H1 (cell line): ENCODE measurements at regions not wholly inside any gene's neighbourhood (a gene's known extent, or its start where the extent isn't known, plus 50 kb on each side); places are given as distances from the start of the nearest gene placed in this dataset.
A peak's percentile ranks its signal among the peaks of the same experiment; 100 is the strongest.

Experiments
- CTCF ChIA-PET: fragments of 300-600 bp; sonication (Branson Sonifier 250); formaldehyde crosslinking; loops from one replicate; lab custom pipeline; 2021; ENCODE audit not compliant: partially characterized antibody; lab: Charles Lee
- POLR2A ChIA-PET: fragments of 300-600 bp; sonication (Branson Sonifier 250); formaldehyde crosslinking; loops from one replicate; lab custom pipeline; 2021; ENCODE audit warnings: inconsistent platforms; ENCODE audit not compliant: partially characterized antibody; lab: Charles Lee
- DNase-seq, 2 experiments: peaks; one replicate each; pipeline versions ENCODE4 v3.0.0 to v3.0.0-alpha.2; 2010 to 2022; ENCODE audit warnings: low spot score in 2 of 2, low read depth in 1 of 2, mixed read lengths in 1 of 2
- FAIRE-seq: peaks from 2 replicates; lab custom pipeline; 2011; peaks lifted over from hg19 to GRCh38; lab: Jason Lieb, UNC
- H2AFZ ChIP-seq: 2 replicates; pipeline ENCODE4 v1.8.1; 2012; ENCODE audit warnings: low read length, inconsistent platforms
- H2AK5ac ChIP-seq: 2 replicates; pipeline ENCODE4 v1.6.1; 2013; ENCODE audit warnings: low read depth, low read length
- H2BK120ac ChIP-seq: replicated peaks from 2 replicates; pipeline ENCODE3; 2013; ENCODE audit warnings: low read depth, low read length, inconsistent platforms
- H2BK12ac ChIP-seq: 2 replicates; pipeline ENCODE4 v1.6.1; 2013; ENCODE audit warnings: low read depth, low read length
- H2BK15ac ChIP-seq: 2 replicates; pipeline ENCODE4 v1.6.1; 2013; ENCODE audit warnings: low read length
- H2BK20ac ChIP-seq: 2 replicates; pipeline ENCODE4 v1.6.1; 2013; ENCODE audit warnings: low read length
- H2BK5ac ChIP-seq: 2 replicates; pipeline ENCODE4 v1.6.1; 2013; ENCODE audit warnings: low read depth, low read length
- H3K14ac ChIP-seq: 2 replicates; pipeline ENCODE4 v1.6.1; 2013; ENCODE audit warnings: inconsistent platforms; ENCODE audit not compliant: insufficient read length
- H3K18ac ChIP-seq: 2 replicates; pipeline ENCODE4 v1.6.1; 2013; ENCODE audit warnings: low read length; ENCODE audit errors: extremely low read depth
- H3K23ac ChIP-seq: 2 replicates; pipeline ENCODE4 v1.6.1; 2013; ENCODE audit warnings: inconsistent platforms; ENCODE audit not compliant: insufficient read length
- H3K23me2 ChIP-seq: 2 replicates; pipeline ENCODE4 v1.6.1; 2013; ENCODE audit warnings: low read depth, low read length
- H3K27ac ChIP-seq: 2 replicates; pipeline ENCODE4 v1.6.1; 2011; ENCODE audit warnings: low read depth, low read length, inconsistent platforms
- H3K27me3 ChIP-seq, 4 experiments: replicated peaks in 1 of 4; 1 replicate in 1 of 4; 2 replicates in 3 of 4; pipeline versions ENCODE4 v1.6.1 to v1.8.1; 2011 to 2013; ENCODE audit warnings: low read length in 3 of 4, mild to moderate bottlenecking in 3 of 4, inconsistent platforms in 2 of 4, mixed read lengths in 2 of 4, moderate library complexity in 1 of 4; ENCODE audit not compliant: control insufficient read depth in 3 of 4, insufficient read depth in 3 of 4; ENCODE audit errors: extremely low read depth in 1 of 4
- H3K36me3 ChIP-seq, 4 experiments: 2 replicates each; pipeline versions ENCODE4 v1.6.1 to v1.8.1; 2011 to 2013; ENCODE audit warnings: mild to moderate bottlenecking in 4 of 4, low read length in 3 of 4, moderate library complexity in 2 of 4, control low read depth in 1 of 4, inconsistent platforms in 1 of 4; ENCODE audit not compliant: insufficient read depth in 4 of 4, control insufficient read depth in 2 of 4
- H3K4ac ChIP-seq: replicated peaks from 2 replicates; pipeline ENCODE3; 2013; ENCODE audit warnings: low read length, low read depth, mixed read lengths, inconsistent platforms; ENCODE audit not compliant: insufficient read length
- H3K4me1 ChIP-seq, 4 experiments: replicated peaks in 1 of 4; 1 replicate in 1 of 4; 2 replicates in 3 of 4; pipeline versions ENCODE4 v1.6.1 to v1.8.1; 2011 to 2013; ENCODE audit warnings: low read length in 3 of 4, inconsistent platforms in 2 of 4, mixed read lengths in 1 of 4; ENCODE audit not compliant: insufficient read depth in 4 of 4, control insufficient read depth in 3 of 4
- H3K4me2 ChIP-seq, 2 experiments: 2 replicates each; pipeline versions ENCODE4 v1.6.1 to v1.8.1; 2011 to 2013; ENCODE audit warnings: low read depth in 2 of 2, low read length in 2 of 2, control low read depth in 1 of 2, inconsistent platforms in 1 of 2, mild to moderate bottlenecking in 1 of 2; ENCODE audit not compliant: insufficient read depth in 1 of 2
- H3K4me3 ChIP-seq, 4 experiments: fragments of 200-600, 300-600 bp in 1 of 4; sonication (generic), shearing (Covaris generic), sonication (Bioruptor Twin) in 1 of 4; 2 replicates each; pipeline versions ENCODE4 v1.5.1 to v1.8.1; 2011 to 2016; ENCODE audit warnings: low read length in 4 of 4, low read depth in 3 of 4, control low read depth in 2 of 4, inconsistent platforms in 2 of 4, mild to moderate bottlenecking in 2 of 4, mixed read lengths in 1 of 4, moderate library complexity in 1 of 4; ENCODE audit not compliant: insufficient read depth in 2 of 4; ENCODE audit errors: extremely low read depth in 1 of 4
- H3K56ac ChIP-seq: replicated peaks from 2 replicates; pipeline ENCODE3; 2013; ENCODE audit warnings: low read depth, mild to moderate bottlenecking, mixed read lengths, low read length, inconsistent platforms; ENCODE audit not compliant: insufficient read length
- H3K79me1 ChIP-seq: 2 replicates; pipeline ENCODE4 v1.6.1; 2013; ENCODE audit warnings: low read depth, low read length, control low read depth
- H3K79me2 ChIP-seq, 2 experiments: 2 replicates each; pipeline versions ENCODE4 v1.6.1 to v1.8.1; 2012 to 2013; ENCODE audit warnings: low read length in 2 of 2, mild to moderate bottlenecking in 2 of 2, inconsistent platforms in 1 of 2; ENCODE audit not compliant: insufficient read depth in 2 of 2, control insufficient read depth in 1 of 2
- H3K9ac ChIP-seq, 4 experiments: replicated peaks in 1 of 4; 1 replicate in 1 of 4; 2 replicates in 3 of 4; pipeline versions ENCODE4 v1.6.1 to v1.8.1; 2011 to 2013; ENCODE audit warnings: low read depth in 3 of 4, low read length in 3 of 4, control low read depth in 2 of 4, mild to moderate bottlenecking in 2 of 4, moderate library complexity in 2 of 4, inconsistent platforms in 1 of 4; ENCODE audit errors: extremely low read depth in 1 of 4
- H3K9me3 ChIP-seq, 2 experiments: 2 replicates each; pipeline versions ENCODE4 v1.6.1 to v1.8.1; 2012 to 2013; ENCODE audit warnings: mild to moderate bottlenecking in 2 of 2, moderate library complexity in 2 of 2, control low read depth in 1 of 2, inconsistent platforms in 1 of 2, low read depth in 1 of 2, low read length in 1 of 2, mixed read lengths in 1 of 2; ENCODE audit not compliant: insufficient read depth in 2 of 2
- H4K20me1 ChIP-seq, 2 experiments: replicated peaks in 1 of 2; 2 replicates each; pipeline versions ENCODE3 to v1.8.1; 2011 to 2013; ENCODE audit warnings: inconsistent platforms in 2 of 2, low read length in 2 of 2, mild to moderate bottlenecking in 1 of 2; ENCODE audit not compliant: insufficient read depth in 2 of 2, control insufficient read depth in 1 of 2
- H4K5ac ChIP-seq: 2 replicates; pipeline ENCODE4 v1.6.1; 2013; ENCODE audit warnings: low read length, low read depth, mixed read lengths, inconsistent platforms; ENCODE audit not compliant: insufficient read length
- H4K8ac ChIP-seq: 2 replicates; pipeline ENCODE4 v1.8.0; 2013; ENCODE audit warnings: mild to moderate bottlenecking, moderate library complexity, low read length, inconsistent platforms; ENCODE audit not compliant: insufficient read depth; ENCODE audit errors: extremely low read depth
- H4K91ac ChIP-seq: replicated peaks from 2 replicates; pipeline ENCODE3; 2013; ENCODE audit warnings: low read length, mixed read lengths, inconsistent platforms; ENCODE audit not compliant: insufficient read length
- ASH2L ChIP-seq: fragments of 200-600, 300-600 bp; sonication (generic); IDR thresholded peaks from one replicate; pipeline ENCODE4 v1.7.1; 2017; ENCODE audit warnings: low read length
- BACH1 ChIP-seq: IDR thresholded peaks from 2 replicates; pipeline ENCODE4 v1.6.1; 2012; ENCODE audit warnings: low read length, improper control_type of control experiment
- BCL11A ChIP-seq, 2 experiments: IDR thresholded peaks; one replicate each; pipeline ENCODE4 v1.6.1; 2011; ENCODE audit warnings: low read depth in 2 of 2, low read length in 2 of 2, mild to moderate bottlenecking in 2 of 2
- CEBPB ChIP-seq: IDR thresholded peaks from 2 replicates; pipeline ENCODE4 v1.6.1; 2012; ENCODE audit warnings: low read depth, low read length
- GABPA ChIP-seq: IDR thresholded peaks from 2 replicates; pipeline ENCODE4 v1.6.1; 2011; ENCODE audit warnings: mild to moderate bottlenecking, low read length, moderate library complexity, borderline replicate concordance; ENCODE audit not compliant: insufficient read depth
- HDAC6 ChIP-seq: IDR thresholded peaks from one replicate; pipeline ENCODE4 v1.7.1; 2012; ENCODE audit warnings: low read depth, mild to moderate bottlenecking, inconsistent platforms, low read length, moderate library complexity
- KDM4A ChIP-seq: IDR thresholded peaks from one replicate; pipeline ENCODE4 v1.7.1; 2012; ENCODE audit warnings: low read depth, mild to moderate bottlenecking, moderate library complexity, low read length, inconsistent platforms; ENCODE audit not compliant: severe bottlenecking
- POU5F1 ChIP-seq: IDR thresholded peaks from 2 replicates; pipeline ENCODE4 v1.6.1; 2011; ENCODE audit warnings: low read depth, mild to moderate bottlenecking, low read length, moderate library complexity
- RNF2 ChIP-seq: fragments of 200-900, 300-1000 bp; sonication (generic); IDR thresholded peaks from 2 replicates; pipeline ENCODE4 v1.7.1; 2016; ENCODE audit warnings: borderline replicate concordance, low read depth, mild to moderate bottlenecking, antibody characterized with exemption, low read length; ENCODE audit not compliant: poor library complexity, severe bottlenecking; ENCODE audit errors: missing control alignments
- SAP30 ChIP-seq: fragments of 300-600 bp; sonication (generic); IDR thresholded peaks from 2 replicates; pipeline ENCODE4 v1.7.1; 2012; ENCODE audit warnings: low read length, moderate library complexity, mild to moderate bottlenecking, inconsistent platforms; ENCODE audit not compliant: insufficient read depth, insufficient replicate concordance
- SIX5 ChIP-seq: IDR thresholded peaks from 2 replicates; pipeline ENCODE4 v1.6.1; 2011; ENCODE audit warnings: mild to moderate bottlenecking, low read depth, low read length
- SUZ12 ChIP-seq: fragments of 200-600 bp; sonication (generic); IDR thresholded peaks from 2 replicates; pipeline ENCODE4 v1.6.1; 2012; ENCODE audit warnings: mild to moderate bottlenecking, inconsistent platforms, low read length, moderate library complexity, mixed read lengths
- TAF1 ChIP-seq: IDR thresholded peaks from 2 replicates; pipeline ENCODE4 v1.6.1; 2011; ENCODE audit warnings: mild to moderate bottlenecking, low read depth, low read length
- WGBS, 2 experiments: shearing (Covaris generic) in 1 of 2; methylation state at CpG; one replicate each; pipeline versions ENCODE4 v1.1.6 to v1.1.7; 2013 to 2015; ENCODE audit warnings: low lambda C conversion rate in 2 of 2, mixed read lengths in 2 of 2, inconsistent platforms in 1 of 2, low coverage in 1 of 2, missing lambda C conversion rate in 1 of 2; ENCODE audit not compliant: insufficient replicate concordance in 2 of 2, insufficient coverage in 1 of 2, insufficient read length in 1 of 2; ENCODE audit errors: extremely low coverage in 1 of 2, missing lambda C conversion rate in 1 of 2; 5-methylcytosine and 5-hydroxymethylcytosine counted together
- TF ChIP-seq, protein P1 (sequence below): IDR thresholded peaks from 2 replicates; pipeline ENCODE4 v1.6.1; 2012; ENCODE audit warnings: inconsistent platforms

DNA sequence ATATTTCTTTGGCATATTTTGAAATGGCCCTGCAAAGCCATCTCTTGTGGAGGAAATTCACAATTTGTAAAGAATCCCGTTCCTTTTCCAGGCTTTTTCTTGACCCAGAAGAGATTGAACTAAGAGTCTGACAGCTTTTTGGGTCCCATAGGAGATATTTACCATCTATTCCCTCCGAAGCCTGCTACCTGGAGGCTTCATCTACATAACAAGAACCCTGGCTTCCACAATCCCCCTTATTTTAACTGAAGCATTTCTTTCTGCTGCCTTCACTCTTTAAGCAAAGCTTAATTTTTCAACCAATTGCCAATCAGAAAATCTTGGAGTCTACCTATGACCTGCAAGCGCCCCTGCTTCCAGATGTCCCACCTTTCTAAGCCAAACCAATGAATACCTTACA is 248.1 kb upstream of the GADL1 start:
- Histone ChIP-seq H4K20me1 (no peaks in the 10 kb centered on the region), H3K18ac (peak overlapping the region; percentile 44; the same call in 1 of the 2 replicates), H4K8ac (no peak overlapping the region), H3K14ac (no peak overlapping the region), H2BK15ac (no peak overlapping the region), H2BK20ac (no peak overlapping the region), H3K4me1 (peaks cover 2 to 11% (median 8%) of the 10 kb centered on the region in 4 experiments; a peak in 5 of 7 replicates), H3K9me3 (peaks cover 7 to 8% of the 10 kb centered on the region in 2 experiments), H2BK120ac (no peak overlapping the region), H3K36me3 (peaks cover 0 to 5% (median 0%) of the 10 kb centered on the region in 4 experiments; a peak in 1 of 8 replicates), H3K23ac (no peak overlapping the region), H3K4me2 (peak overlapping the region; percentile 42 to 53), H4K5ac (peak overlapping the region; percentile 37), H2BK12ac (no peak overlapping the region), H3K4me3 (peak overlapping the region in 3 of 4 experiments; percentile 17 to 43 (median 24); a peak in 4 of 8 replicates), H2BK5ac (no peak overlapping the region), H3K23me2 (0 out of 2 replicates have a peak, but pooled peaks cover 3% of the 10 kb centered on the region), H3K27ac (no peak overlapping the region; the same call in 1 of the 2 replicates), H3K9ac (no peak overlapping the region), H2AFZ (no peak overlapping the region), H3K27me3 (no peaks in the 10 kb centered on the region), H3K56ac (no peak overlapping the region), H3K79me1 (no peaks in the 10 kb centered on the region), H4K91ac (no peak overlapping the region), H3K79me2 (no peaks in the 10 kb centered on the region), H2AK5ac (no peak overlapping the region), H3K4ac (no peak overlapping the region)
- DNase-seq (no peak), FAIRE-seq (peak; percentile 7)
- WGBS, 2 experiments: 36% methylated on average over 3 of the region's 3 CpGs; no CpG with 5 or more reads in 1 of the 2 experiments
- POLR2A ChIA-PET: interaction anchor here (0.6 to 1.3 kb wide), 4 partner anchors 16 to 769 kb away, joined by 3 to 4 read pairs (median 3); no protein-coding TSS in a partner anchor
- CTCF ChIA-PET: interaction anchor here (0.9 to 1.5 kb wide), 3 partner anchors 10 to 189 kb away, joined by 3 read pairs; no protein-coding TSS in a partner anchor
- TF ChIP-seq KDM4A (no peak), SUZ12 (no peak), TAF1 (no peak), HDAC6 (no peak), BACH1 (no peak), RNF2 (no peak), POU5F1 (no peak), ASH2L (no peak), SAP30 (no peak), CEBPB (no peak), GABPA (no peak), SIX5 (no peak), BCL11A (IDR thresholded peaks at IDR 0.05; ENCODE audit: low read depth in 2 of 2, low read length in 2 of 2) (no peak)
- TF ChIP-seq, protein P1, sequence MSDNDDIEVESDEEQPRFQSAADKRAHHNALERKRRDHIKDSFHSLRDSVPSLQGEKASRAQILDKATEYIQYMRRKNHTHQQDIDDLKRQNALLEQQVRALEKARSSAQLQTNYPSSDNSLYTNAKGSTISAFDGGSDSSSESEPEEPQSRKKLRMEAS: no peak
